Caki2 (cell line): ENCODE measurements at regions not wholly inside any gene's neighbourhood (a gene's known extent, or its start where the extent isn't known, plus 50 kb on each side); places are given as distances from the start of the nearest gene placed in this dataset.

Experiments used
- DNase-seq: peaks from one replicate; pipeline ENCODE4 v3.0.0-alpha.2; 2015; ENCODE audit warnings: low read depth
- in situ Hi-C: cut with HindIII; loops from 2 replicates; pipeline ENCODE4 v1.10.0; 2016; ENCODE audit warnings: low sequenced_read_pairs, low pct_unique_long_range_greater_than_20kb, mixed read lengths

DNA sequence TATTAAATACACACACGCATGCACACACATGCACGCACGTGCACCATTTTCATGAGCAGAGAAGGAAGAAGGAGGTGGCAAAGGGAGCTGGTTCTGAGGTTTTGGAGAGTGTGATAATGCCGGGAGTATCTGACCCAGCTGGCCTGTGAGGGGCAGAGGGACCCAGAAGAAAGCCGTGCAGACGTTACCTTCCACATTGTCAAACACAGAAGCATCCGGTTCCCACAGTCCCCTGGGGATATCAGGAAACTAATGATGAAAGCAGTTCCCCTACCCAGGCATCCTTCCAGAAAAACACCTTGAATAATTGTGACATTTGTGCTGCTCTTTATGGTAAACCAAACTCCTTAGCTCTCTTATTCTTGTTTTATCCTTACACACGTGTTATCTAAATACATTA, 85.7 kb upstream of the FAM180A start:
- no peak for DNase-seq
- in situ Hi-C loops: no loop called here

DNA sequence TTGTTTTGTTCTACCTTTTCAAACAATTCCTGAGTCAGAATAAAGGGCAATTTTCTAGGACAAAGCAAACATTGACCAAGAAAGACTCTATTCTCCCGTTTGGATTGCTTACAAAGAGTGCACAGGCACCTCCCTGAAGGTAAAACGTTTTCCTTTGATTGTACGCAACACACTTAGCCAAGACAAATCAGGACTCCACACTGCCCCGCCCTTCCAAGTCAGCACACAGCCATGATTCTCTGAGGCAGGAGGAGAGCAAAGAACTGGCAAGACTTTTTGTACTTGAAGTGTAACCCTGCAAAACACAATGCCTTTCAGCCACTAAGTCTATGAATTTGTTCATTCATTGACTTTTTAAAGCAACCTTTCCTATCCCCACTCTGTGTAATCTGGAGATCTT, 85.0 kb upstream of the FAM180A start:
- in situ Hi-C loops: no loop called here
- DNase-seq: no peak

DNA sequence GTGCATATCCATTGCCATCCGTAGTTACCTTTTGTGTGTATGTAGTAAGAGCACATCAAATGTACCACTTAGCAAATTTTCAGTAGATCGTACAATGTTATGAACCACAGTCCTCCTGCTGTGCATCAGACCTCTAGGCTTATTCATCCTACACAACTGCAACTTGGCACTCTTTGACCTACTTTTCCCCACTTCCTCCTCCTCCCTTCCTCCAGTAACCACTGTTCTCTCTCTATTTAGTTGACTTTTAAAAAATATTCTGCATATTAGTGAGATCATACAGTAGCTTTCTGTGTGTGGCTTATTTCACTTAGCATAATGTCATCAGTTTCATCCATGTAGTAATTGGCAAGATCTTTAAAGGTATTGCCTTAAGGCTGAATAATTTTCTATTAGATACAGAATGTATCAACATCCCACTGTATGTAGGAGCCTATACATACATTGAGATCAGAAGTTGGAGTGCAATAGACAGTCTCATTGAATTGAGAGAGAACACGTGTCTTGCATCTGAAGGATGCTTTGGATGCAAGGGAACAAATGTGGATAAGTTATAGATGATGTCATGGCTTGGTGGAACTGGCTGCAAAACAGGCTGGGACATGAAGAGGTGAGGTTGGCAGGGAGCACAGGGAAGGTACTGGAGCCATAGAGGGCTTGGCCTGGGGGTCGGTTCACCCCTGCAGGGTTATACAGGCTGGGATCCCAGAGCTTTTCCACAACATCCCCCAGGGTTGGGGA, 83.0 kb upstream of the FAM180A start:
- in situ Hi-C loops: no loop called here
- DNase-seq: no peak

DNA sequence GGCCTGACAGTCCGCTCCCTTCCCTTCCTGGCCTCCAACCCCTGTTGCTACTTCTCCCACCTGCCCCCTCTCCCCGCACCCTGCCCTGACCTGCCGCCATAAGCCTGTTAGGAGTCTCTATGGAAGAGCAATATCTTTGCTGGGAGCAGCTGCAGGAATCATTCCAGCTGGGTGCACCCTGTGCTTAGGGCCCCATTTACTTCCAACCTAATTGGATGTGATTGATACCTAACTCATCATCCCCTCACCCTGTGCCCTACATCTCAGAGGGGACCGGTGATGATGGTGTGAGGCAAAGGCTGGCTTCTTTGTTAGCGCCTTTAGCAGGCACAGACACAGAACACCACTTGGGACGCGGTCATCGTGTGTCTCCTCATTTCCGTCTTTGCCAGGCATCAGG, 80.0 kb upstream of the FAM180A start:
- in situ Hi-C loops: no loop called here

DNA sequence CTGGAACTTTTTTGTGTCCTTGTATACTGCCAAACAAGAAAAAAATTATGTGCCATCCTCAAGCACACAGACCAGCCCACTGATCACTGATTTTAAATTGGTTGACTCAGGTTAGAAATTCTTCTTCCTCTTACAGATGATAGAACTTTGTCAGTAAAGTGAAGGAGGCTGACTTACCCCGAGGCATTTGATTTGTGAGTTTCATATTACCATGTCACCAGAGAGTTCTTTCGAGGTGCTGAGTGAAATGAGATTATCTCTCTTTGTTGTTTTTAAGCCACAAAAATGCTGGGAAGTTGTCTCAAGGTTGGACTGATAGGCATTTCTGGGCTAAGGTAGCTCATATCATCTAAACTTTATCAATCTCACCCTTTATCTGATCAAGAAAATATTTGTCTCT, 78.8 kb upstream of the FAM180A start:
- no peak for DNase-seq
- in situ Hi-C loops: no loop called here

More for the DNA sequence above, 80.0 kb upstream of the FAM180A start:
- DNase-seq: no peak

DNA sequence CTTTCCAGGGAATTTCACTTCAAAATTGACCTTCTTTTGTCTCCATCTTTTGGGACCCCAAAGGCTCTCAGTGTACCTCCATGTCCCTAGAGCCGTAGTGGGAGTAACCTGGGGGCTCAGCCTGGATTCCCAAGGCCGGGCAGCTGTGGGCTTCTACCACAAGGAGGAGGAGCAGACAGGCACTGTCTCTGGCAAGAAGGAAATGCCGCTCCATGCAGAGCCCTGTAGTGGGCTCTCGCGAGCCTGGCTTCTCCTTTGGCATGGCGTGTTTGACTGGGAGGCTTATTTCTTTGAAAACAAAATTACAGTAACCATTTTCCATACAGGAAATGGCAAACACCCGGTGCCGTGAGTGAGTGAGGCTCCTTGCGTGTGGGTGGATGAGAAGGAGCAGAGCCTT, 76.8 kb upstream of the FAM180A start:
- in situ Hi-C loops: no loop called here
- DNase-seq: no peak

DNA sequence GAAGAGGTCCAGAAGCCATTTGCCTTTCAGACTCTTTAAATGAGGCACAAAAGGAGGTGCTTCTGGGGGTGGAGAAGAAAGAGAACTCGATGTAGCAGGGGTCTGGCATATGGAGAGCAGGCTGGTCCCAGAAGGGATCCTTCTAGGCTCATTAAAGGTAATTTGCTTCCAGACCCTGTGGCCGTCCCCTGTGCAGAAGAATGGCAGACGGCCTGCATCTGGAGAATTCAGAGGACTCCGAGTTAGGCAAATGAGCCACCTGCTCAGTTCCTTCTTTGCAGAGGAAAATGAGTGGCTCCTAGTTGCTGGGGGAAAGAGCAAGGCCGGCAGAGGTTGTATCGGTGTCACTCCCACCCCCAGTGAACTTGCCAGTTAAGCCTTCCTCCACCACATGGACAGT, 73.8 kb upstream of the FAM180A start:
- in situ Hi-C loops: no loop called here
- DNase-seq: no peak

DNA sequence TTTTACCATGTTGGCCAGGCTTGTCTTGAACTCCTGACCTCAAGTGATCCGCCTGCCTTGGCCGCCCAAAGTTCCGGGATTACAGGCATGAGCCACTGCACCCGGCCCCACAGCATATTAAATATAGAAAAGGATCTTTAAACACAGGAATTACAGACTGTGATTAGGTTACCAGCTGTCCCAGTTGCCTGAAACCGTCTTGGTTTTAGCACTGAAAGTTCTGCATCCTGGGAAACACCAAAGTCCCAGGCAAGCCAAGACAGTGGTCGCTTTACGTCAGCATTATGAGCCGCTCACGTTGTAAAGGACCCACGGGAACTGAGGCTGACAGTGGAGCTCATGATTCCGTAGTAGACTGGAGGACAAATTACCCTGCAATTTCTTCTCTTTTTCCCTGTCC, 69.0 kb upstream of the FAM180A start:
- in situ Hi-C loops: no loop called here
- no peak for DNase-seq

DNA sequence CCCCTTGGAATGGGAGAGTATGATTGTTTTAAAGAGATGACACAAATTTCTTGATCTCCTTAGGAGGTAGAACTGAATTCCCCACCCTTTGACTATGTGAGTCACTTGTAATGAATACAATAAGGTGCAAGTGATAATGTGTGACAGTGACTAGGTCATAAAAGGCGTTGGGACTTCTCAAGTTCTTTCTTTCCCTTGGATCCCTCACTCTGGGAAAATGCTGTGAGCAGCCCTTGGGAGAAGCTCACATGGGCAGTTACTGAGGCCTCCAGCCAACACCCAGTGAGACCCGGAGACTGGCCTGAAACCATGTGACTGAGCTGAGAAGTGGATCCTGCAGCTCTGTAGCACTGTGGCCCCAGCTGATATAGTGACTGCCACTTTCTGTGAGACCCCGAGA, 66.4 kb upstream of the FAM180A start:
- no peak for DNase-seq
- in situ Hi-C loops: no loop called here

DNA sequence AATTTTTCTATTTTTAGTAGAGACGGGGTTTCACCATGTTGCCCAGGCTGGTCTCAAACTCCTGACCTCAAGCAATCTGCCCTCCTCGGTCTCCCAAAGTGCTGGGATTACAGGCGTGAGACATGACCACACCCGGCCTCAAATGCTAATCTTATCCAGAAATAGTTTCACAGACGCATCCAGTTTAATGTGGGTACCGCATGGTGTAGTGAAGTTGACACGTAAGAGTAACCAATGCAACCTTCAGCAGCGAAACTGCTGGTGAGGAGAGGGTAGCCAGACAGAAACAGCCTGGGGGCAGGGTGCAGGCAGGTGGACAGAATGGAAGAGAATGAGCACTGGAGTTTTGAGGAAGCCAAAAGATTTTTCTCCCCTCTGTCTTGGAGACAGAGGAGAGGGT, 63.5 kb upstream of the FAM180A start:
- in situ Hi-C loops: no loop called here
- no peak for DNase-seq

DNA sequence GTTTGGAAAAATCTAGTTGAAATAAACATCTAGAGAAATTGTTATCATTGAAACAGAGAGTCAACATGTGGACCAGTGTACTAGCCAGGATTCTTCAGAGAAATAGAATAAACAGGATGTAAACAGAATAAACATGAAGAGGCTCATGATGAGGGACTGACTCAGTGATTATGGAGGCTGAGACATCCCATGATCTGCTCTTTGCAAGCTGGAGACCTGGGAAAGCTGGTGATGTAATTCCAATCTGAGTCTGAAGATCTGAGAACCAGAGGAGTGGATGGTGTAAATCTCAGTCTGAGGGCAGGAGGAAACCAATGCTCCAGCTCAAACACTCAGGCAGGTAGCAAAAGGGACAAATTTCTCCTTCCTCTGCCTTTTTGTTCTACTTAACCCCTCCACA, 62.9 kb upstream of the FAM180A start:
- DNase-seq: no peak
- in situ Hi-C loops: no loop called here

DNA sequence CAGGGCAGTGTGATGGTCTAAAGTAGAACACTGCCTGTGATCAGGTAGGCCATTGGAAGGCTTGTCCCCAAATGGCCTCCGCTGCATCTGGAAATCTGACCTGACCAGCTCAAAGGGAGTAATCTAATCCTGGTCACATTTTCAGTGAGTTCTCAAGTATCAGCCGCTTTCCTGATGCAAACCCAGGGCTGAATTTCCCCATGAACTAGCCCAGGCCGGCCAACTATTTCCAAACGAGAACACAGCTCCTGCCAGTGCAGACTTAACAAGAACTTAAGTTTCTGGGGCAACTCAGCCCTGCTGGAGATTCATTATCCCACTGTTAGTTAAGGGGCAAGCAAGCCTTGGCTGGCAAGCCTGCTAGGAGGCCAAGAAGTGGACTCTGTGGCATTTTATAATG, 59.6 kb upstream of the FAM180A start:
- no peak for DNase-seq
- in situ Hi-C loops: no loop called here

DNA sequence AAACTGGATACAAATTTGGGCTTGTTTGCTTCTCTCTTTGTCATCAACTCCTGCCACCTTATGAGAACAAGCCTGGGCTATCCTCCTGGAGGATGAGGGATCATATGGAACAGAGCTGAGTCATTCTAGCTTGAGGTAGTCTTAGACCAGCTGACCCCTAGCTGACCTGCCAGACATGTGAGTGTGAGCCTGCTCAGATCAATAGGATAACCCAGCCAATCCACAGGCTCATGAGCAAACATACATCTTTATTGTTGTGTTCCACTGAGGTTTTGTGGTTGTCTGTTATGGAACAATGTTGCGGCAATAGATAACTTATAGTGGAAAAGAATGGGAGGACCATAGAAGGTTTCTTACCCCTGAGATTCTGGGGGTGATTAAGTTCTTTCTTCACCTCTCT, 54.5 kb upstream of the FAM180A start:
- peak; percentile 30 for DNase-seq
- in situ Hi-C loops: no loop called here

DNA sequence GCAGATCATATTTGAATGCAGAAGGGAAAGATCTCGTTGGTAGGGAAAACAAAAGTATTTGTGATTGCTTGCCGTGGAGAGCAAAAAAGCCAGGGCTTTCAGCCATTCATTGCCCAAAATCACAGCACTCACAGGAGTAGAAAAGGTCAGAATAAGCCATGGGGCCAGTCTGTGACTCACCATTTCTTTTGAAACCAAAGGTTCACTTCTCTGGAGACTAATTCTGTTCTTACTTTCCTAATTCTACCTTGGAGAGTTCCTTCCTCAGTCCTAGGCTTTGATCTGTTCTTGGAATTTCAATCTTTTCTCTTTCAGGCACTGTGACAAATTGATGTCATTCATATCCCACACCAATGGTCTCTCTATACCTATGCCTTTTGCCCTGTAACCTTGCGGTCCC, 54.1 kb upstream of the FAM180A start:
- in situ Hi-C loops: no loop called here
- DNase-seq: no peak

DNA sequence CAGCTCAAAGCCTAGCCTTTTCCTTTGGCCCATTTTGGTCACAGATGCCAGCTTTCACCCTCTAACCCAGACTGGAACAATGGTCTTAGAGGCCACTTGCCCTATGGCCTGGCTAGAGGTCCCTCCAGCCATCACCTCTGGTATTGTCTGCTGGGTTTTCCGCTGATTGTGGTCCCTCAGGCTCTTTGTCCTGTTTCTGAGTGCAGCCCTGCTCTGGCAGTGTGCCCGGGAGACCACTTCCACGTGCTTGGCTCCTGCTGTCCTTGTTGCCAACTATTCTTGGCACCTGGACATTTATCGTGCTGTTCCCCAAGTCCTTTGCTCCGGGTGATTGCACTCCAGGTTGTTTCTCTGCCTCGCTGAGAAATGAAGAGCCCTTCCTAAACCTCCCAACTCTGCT, 53.3 kb upstream of the FAM180A start:
- no peak for DNase-seq
- in situ Hi-C loops: no loop called here

DNA sequence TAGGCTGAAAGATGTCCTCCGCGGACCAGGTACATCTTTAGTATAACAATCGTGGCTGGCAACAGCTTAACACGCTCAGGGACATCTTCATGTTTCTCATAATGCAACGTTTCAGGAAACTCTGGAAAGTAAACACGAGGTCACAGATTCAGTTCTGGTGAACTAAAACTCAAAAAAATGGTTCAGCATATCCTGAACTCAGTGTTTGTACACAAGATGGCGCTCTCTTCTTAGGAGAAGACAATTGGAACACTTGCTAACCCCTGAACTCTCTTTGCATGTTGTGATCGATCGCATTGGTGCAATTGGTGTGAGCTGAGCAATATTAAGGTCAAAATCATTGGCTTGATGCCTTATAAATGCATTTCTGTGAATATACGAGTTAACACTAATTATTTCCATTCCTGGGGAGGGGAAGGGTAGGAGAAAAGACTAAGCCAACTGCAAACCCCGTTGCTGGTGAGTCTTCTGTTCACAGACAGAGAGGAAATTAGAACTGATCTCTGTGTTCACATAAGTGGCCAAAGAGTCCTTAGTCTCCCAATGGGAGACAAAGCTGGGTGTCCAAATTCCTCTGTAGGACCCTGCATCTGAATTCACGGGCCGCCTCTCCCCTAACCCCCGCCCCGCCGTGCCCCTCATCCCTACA, 52.6 kb upstream of the FAM180A start:
- in situ Hi-C loops: no loop called here

DNA sequence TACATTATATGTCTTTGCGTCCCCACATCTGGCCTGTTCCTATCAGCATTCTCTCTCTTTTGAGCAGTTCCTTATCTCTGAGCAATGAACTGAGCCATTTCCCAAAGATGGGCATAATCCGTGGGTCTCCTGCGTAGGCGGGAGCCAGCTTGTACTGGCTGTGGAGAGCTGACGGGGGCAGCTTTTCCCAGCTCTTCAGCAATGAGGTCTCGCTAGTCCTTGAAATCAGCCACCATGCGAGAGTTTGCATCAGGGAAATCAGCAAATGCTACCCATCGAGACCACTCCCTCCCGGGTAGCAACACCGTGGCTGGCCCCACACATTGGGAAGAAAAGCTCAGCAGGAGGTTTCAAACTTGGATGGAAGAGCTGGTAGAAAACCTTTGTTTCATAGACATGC, 51.9 kb upstream of the FAM180A start:
- in situ Hi-C loops: no loop called here
- no peak for DNase-seq

More for the DNA sequence above, 52.6 kb upstream of the FAM180A start:
- peak; percentile 57 for DNase-seq

DNA sequence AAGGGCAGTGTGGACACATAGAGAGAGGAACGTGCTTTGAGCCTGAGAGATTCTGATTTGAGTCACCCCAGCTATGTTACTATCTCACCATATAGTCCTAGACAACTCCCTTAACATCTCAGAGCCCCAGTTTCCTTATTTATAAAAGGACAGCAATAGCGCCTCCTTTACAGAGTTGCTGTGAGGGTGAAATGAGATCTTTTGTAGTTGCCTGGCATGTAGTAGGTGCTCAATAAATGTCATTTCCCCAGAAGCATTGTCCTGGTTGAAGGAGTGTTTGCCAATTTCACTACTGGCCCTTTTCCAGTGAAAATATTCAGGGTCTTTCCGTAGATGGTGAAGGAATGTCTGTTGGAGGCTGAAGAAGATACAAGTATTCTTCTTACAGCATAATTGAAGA, 51.3 kb upstream of the FAM180A start:
- in situ Hi-C loops: no loop called here
- no peak for DNase-seq
